Naive thymus-derived CD4-positive, alpha-beta T cell (primary cell): ENCODE measurements at regions not wholly inside any gene's neighbourhood (a gene's known extent, or its start where the extent isn't known, plus 50 kb on each side); places are given as distances from the start of the nearest gene placed in this dataset.
"Not testable (repeated sequence)": the region's sequence is repeated elsewhere in the genome, so short reads cannot be mapped to it uniquely, and the experiment has no call there.

ENCODE experiments used
- ATAC-seq: fragments of 150-1000 bp; cut with Tn5 transposase; 2 replicates; pipeline ENCODE4 v1.10.0; 2021; ENCODE audit warnings: mild to moderate bottlenecking, moderate library complexity
- CTCF ChIA-PET: fragments of 350-600 bp; sonication (Branson Sonifier 250); formaldehyde crosslinking; loops from one replicate; lab custom pipeline; 2021; ENCODE audit warnings: antibody characterized with exemption; lab: Charles Lee
- POLR2A ChIA-PET: fragments of 350-600 bp; sonication (Branson Sonifier 250); formaldehyde crosslinking; loops from one replicate; lab custom pipeline; 2021; ENCODE audit warnings: antibody characterized with exemption, inconsistent platforms; lab: Charles Lee
- DNase-seq, 9 donors: peaks; one replicate each; pipeline versions ENCODE4 v3.0.0 to v3.0.0-alpha.2; 2020 to 2022; ENCODE audit warnings: mixed read lengths in 1 of 9
- H3K27ac ChIP-seq: one replicate; pipeline ENCODE4 v1.7.0; 2013; ENCODE audit warnings: mild to moderate bottlenecking, low read depth, low read length, moderate library complexity
- H3K27me3 ChIP-seq, 2 donors: one replicate each; pipeline ENCODE4 v1.7.0; 2013; ENCODE audit warnings: low read length in 2 of 2, mild to moderate bottlenecking in 2 of 2, moderate library complexity in 2 of 2; ENCODE audit not compliant: control insufficient read depth in 2 of 2, insufficient read depth in 2 of 2
- H3K36me3 ChIP-seq, 3 experiments: 1 replicate in 2 of 3; 2 replicates in 1 of 3; pipeline ENCODE4 v1.7.0; 2013; ENCODE audit warnings: low read length in 3 of 3, mild to moderate bottlenecking in 3 of 3, moderate library complexity in 1 of 3; ENCODE audit not compliant: insufficient read depth in 3 of 3, control insufficient read depth in 2 of 3
- H3K4me1 ChIP-seq, 2 donors: one replicate each; pipeline ENCODE4 v1.7.0; 2013; ENCODE audit warnings: low read length in 2 of 2, mild to moderate bottlenecking in 2 of 2, moderate library complexity in 1 of 2; ENCODE audit not compliant: control insufficient read depth in 2 of 2, insufficient read depth in 2 of 2
- H3K4me3 ChIP-seq: 2 replicates; pipeline ENCODE4 v1.7.0; 2013; ENCODE audit warnings: mild to moderate bottlenecking, low read length
- H3K9me3 ChIP-seq, 3 experiments: 1 replicate in 2 of 3; 2 replicates in 1 of 3; pipeline ENCODE4 v1.7.0; 2013; ENCODE audit warnings: low read length in 3 of 3; ENCODE audit not compliant: control insufficient read depth in 2 of 3
- H3K27ac Mint-ChIP-seq, 9 donors: one replicate each; pipeline ENCODE4 v1.8.0; 2020 to 2022; ENCODE audit warnings: mixed read lengths in 9 of 9, mild to moderate bottlenecking in 8 of 9, moderate library complexity in 5 of 9, inconsistent platforms in 2 of 9
- H3K27me3 Mint-ChIP-seq, 5 donors: one replicate each; pipeline ENCODE4 v1.8.0; 2021 to 2022; ENCODE audit warnings: mixed read lengths in 5 of 5, mild to moderate bottlenecking in 1 of 5
- H3K36me3 Mint-ChIP-seq, 5 donors: one replicate each; pipeline ENCODE4 v1.8.0; 2020 to 2022; ENCODE audit warnings: mixed read lengths in 5 of 5, mild to moderate bottlenecking in 3 of 5, inconsistent platforms in 1 of 5
- H3K4me1 Mint-ChIP-seq, 7 donors: one replicate each; pipeline ENCODE4 v1.8.0; 2020 to 2022; ENCODE audit warnings: mixed read lengths in 7 of 7, mild to moderate bottlenecking in 3 of 7, inconsistent platforms in 1 of 7
- H3K4me3 Mint-ChIP-seq, 10 donors: one replicate each; pipeline ENCODE4 v1.8.0; 2020 to 2022; ENCODE audit warnings: mild to moderate bottlenecking in 10 of 10, mixed read lengths in 10 of 10, moderate library complexity in 6 of 10, inconsistent platforms in 2 of 10
- H3K9me3 Mint-ChIP-seq, 11 donors: one replicate each; pipeline ENCODE4 v1.8.0; 2020 to 2022; ENCODE audit warnings: mixed read lengths in 11 of 11, mild to moderate bottlenecking in 4 of 11, inconsistent platforms in 1 of 11, moderate library complexity in 1 of 11
- intact Hi-C, 2 donors: fragments of 100-400 bp; cut with micrococcal nuclease; formaldehyde crosslinking; loops; one replicate each; pipeline ENCODE4 v1.15.1; 2023

DNA sequence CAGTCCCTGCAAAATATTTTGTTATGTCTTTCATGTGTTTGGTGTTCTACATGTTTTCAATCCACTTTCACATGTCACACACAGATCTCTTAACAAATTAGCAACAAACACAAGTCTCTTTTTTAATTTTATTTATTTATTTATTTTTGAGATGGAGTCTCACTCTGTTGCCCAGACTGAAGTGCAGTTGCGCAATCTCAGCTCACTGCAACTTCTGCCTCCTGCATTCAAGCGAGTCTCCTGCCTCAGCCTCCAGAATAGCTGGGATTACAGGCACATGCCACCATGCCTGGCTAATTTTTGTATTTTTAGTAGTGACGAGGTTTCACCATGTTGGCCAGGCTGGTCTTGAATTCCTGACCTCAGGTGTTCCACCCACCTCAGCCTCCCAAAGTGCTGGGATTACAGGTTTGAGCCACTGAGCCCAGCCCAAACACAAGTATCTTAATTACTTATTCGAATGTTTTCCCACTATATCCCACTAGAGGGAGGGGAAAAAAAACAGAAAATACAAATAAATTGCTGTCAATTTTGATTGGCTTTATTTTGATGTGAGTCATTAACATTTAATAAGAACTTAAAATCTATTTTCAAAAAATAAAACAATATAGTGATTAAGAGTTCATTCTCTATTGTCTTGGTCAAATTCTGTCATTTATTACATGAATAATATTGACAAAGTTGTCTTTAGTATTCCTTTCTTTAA, 1641.0 kb upstream of the CELF4 start:
- POLR2A ChIA-PET, H3K27me3 ChIP-seq, H3K4me1 Mint-ChIP-seq, ATAC-seq, H3K9me3 Mint-ChIP-seq, H3K36me3 Mint-ChIP-seq, H3K4me1 ChIP-seq, H3K27ac Mint-ChIP-seq, DNase-seq, CTCF ChIA-PET, H3K4me3 ChIP-seq, H3K27ac ChIP-seq, H3K27me3 Mint-ChIP-seq, H3K36me3 ChIP-seq, H3K9me3 ChIP-seq, H3K4me3 Mint-ChIP-seq, intact Hi-C loops: not testable (repeated sequence)

DNA sequence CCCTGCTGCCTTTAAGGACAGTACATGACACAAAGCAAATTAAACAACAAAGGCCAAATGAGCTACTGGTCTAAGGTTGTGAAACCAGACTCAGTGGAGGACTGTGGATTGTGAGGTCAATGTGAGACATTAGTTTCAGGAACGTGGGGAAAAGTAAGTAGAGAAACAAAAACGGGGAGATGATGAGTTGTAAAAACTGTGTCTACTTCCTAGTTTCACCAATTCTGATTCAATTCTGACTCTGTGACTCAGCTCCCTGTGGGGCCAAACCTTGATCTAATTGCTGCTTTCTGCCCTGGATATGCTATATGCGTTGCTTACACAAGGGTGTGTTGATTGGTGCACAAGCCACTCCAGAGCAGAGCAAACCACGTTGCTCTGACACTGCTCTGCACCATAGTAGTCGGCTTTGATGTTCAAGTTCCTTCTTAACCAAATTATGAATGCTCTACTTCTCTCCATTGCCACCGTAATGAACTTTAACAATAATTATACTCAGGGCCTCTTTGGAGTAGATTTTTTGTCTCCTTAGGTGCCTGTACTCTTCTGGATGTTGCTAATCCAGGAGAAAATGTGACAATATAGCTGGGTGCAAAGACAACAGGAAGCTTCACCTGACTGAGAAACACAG, 1640.1 kb upstream of the CELF4 start:
- ATAC-seq: no peak

DNA sequence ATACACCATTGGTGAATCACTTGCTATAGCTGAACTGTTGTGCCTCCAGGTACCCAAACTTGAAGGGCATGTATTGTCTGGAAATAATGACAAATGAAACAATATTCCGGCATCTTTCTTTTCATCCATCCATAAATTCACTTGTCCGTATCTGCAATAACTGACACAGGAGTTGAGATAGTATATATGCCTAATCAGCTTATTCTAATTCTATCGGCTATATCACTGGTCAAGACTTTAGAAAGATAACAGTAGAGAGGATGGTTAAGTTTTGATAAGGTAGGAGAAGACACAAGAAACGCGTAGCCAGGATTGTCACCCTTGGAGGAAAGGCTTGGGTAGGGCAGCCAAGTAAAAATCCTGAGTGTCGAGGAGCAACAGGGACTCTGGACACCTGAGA, 1634.6 kb upstream of the CELF4 start:
- H3K27ac ChIP-seq: no peak overlapping the region
- no peak overlapping the region for H3K4me3 ChIP-seq
- no peaks in the 10 kb centered on the region for H3K27me3 Mint-ChIP-seq
- DNase-seq (no peak), ATAC-seq (no peak)
- H3K36me3 ChIP-seq: no peaks in the 10 kb centered on the region
- CTCF ChIA-PET: no interaction called here
- POLR2A ChIA-PET: no interaction called here
- no peaks in the 10 kb centered on the region for H3K4me1 Mint-ChIP-seq
- intact Hi-C loops: no loop called here
- no peak overlapping the region for H3K27ac Mint-ChIP-seq
- H3K4me1 ChIP-seq: no peaks in the 10 kb centered on the region
- no peaks in the 10 kb centered on the region for H3K36me3 Mint-ChIP-seq
- no peak overlapping the region for H3K4me3 Mint-ChIP-seq
- H3K9me3 Mint-ChIP-seq: peaks cover 0 to 14% (median 5%) of the 10 kb centered on the region in 11 donors
- no peaks in the 10 kb centered on the region for H3K27me3 ChIP-seq
- no peaks in the 10 kb centered on the region for H3K9me3 ChIP-seq

More for the DNA sequence above, 1640.1 kb upstream of the CELF4 start:
- ChIA-PET POLR2A (no interaction called here), CTCF (no interaction called here)
- Histone ChIP-seq H3K4me1 (no peaks in the 10 kb centered on the region), H3K9me3 (no peaks in the 10 kb centered on the region), H3K27me3 (no peaks in the 10 kb centered on the region), H3K36me3 (no peaks in the 10 kb centered on the region), H3K27ac (no peak overlapping the region), H3K4me3 (no peak overlapping the region)
- no peaks in the 10 kb centered on the region for H3K4me1 Mint-ChIP-seq
- H3K36me3 Mint-ChIP-seq: no peaks in the 10 kb centered on the region
- DNase-seq: no peak
- H3K9me3 Mint-ChIP-seq: peaks cover 0 to 10% (median 4%) of the 10 kb centered on the region in 11 donors
- H3K4me3 Mint-ChIP-seq: no peak overlapping the region
- H3K27me3 Mint-ChIP-seq: no peaks in the 10 kb centered on the region
- intact Hi-C loops: no loop called here
- H3K27ac Mint-ChIP-seq: no peak overlapping the region

DNA sequence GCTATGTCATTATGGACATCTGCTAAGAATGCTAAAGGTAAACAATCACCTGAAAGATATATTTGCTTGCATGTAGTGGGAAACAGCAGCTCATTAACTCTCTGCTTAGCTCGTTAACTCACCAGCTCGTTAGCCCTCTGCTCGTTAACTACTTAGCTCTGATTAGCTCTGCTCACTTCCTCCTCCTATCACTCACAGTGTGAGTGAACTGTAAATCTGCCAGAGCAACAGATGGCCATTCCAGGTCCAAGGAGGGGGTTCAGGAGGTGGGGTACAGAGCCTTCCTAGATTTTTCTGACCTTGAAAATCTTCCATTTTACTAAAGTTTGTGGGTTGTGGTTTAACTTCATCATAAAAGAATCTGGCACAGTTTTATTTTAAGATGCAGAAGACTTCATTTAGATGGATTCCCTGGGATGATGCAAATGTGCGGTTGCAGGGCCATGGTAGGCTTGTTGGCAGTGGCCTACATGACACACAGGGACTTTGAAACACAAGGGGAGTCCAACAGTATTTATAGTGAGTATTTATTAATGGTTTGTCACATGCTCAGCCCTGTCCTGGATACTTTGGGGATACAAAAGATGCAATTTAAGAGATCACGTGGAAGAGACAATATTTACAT, 1633.7 kb upstream of the CELF4 start:
- no peak overlapping the region for H3K27ac Mint-ChIP-seq
- H3K9me3 Mint-ChIP-seq: peaks cover 0 to 14% (median 5%) of the 10 kb centered on the region in 11 donors
- no peaks in the 10 kb centered on the region for H3K27me3 Mint-ChIP-seq
- Histone ChIP-seq H3K9me3 (no peaks in the 10 kb centered on the region), H3K4me3 (no peak overlapping the region), H3K27ac (no peak overlapping the region), H3K27me3 (no peaks in the 10 kb centered on the region), H3K36me3 (no peaks in the 10 kb centered on the region), H3K4me1 (no peaks in the 10 kb centered on the region)
- no peaks in the 10 kb centered on the region for H3K36me3 Mint-ChIP-seq
- no peaks in the 10 kb centered on the region for H3K4me1 Mint-ChIP-seq
- H3K4me3 Mint-ChIP-seq: no peak overlapping the region
- ATAC-seq (no peak), DNase-seq (no peak)
- ChIA-PET POLR2A (no interaction called here), CTCF (no interaction called here)
- intact Hi-C loops: loop anchor here in 1 of 2 donors (10.0 kb wide), 1 partner anchor 65 kb away; no protein-coding TSS in a partner anchor

- DNase-seq: no peak
- CTCF ChIA-PET: no interaction called here
- POLR2A ChIA-PET: no interaction called here
- no peaks in the 10 kb centered on the region for H3K4me1 Mint-ChIP-seq
- Histone ChIP-seq H3K27me3 (no peaks in the 10 kb centered on the region), H3K9me3 (no peaks in the 10 kb centered on the region), H3K27ac (no peak overlapping the region), H3K36me3 (no peaks in the 10 kb centered on the region), H3K4me3 (no peak overlapping the region), H3K4me1 (no peaks in the 10 kb centered on the region)
- intact Hi-C loops: loop anchor here in 1 of 2 donors (10.0 kb wide), 1 partner anchor 64 kb away; no protein-coding TSS in a partner anchor
- H3K27me3 Mint-ChIP-seq: no peaks in the 10 kb centered on the region
- H3K9me3 Mint-ChIP-seq: peaks cover 0 to 14% (median 5%) of the 10 kb centered on the region in 11 donors
- no peak overlapping the region for H3K4me3 Mint-ChIP-seq
- ATAC-seq: no peak
- H3K27ac Mint-ChIP-seq: no peak overlapping the region
- H3K36me3 Mint-ChIP-seq: no peaks in the 10 kb centered on the region
Measured at GRCh38 chr18:39198376-39198775, 1632.8 kb upstream of the CELF4 start.

- Mint-ChIP-seq H3K9me3 (peaks cover 0 to 10% (median 0%) of the 10 kb centered on the region in 11 donors), H3K36me3 (no peaks in the 10 kb centered on the region), H3K4me1 (no peaks in the 10 kb centered on the region), H3K27me3 (no peaks in the 10 kb centered on the region), H3K27ac (no peak overlapping the region), H3K4me3 (no peak overlapping the region)
- intact Hi-C loops: loop anchor here in 1 of 2 donors (10.0 kb wide), 1 partner anchor 57 kb away; no protein-coding TSS in a partner anchor
- Histone ChIP-seq H3K27ac (no peak overlapping the region), H3K4me3 (no peak overlapping the region), H3K4me1 (no peaks in the 10 kb centered on the region), H3K36me3 (no peaks in the 10 kb centered on the region), H3K27me3 (no peaks in the 10 kb centered on the region), H3K9me3 (no peaks in the 10 kb centered on the region)
- ChIA-PET CTCF (no interaction called here), POLR2A (no interaction called here)
- DNase-seq: no peak
- ATAC-seq: no peak
Measured at GRCh38 chr18:39191931-39192330, 1626.3 kb upstream of the CELF4 start.
